ENCODE measurements at regions not wholly inside any gene's neighbourhood (a gene's known extent, or its start where the extent isn't known, plus 50 kb on each side); places are given as distances from the start of the nearest gene placed in this dataset.

DNA sequence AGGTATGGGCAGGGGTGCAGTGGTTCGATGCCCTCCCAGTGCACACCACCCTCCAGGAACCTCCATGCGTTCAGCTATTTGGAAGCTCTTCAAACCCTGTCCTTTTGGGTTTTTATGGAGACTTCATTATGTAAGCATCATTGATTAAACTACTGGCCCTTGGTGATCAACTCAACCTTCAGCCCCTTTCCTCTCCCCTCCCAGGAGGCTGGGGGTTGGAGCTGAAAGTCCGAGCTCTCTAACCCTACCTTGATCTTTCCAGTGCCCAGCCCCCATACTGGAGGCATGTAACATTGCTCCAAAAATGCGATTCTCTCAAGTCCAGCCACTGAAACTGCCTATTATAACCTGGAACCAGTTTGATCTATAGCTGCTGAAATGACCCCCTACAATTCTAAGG is 188.1 kb downstream of the IPO8 start:
- DNase-seq (ENCODE audit: low spot score), result no peak

DNA sequence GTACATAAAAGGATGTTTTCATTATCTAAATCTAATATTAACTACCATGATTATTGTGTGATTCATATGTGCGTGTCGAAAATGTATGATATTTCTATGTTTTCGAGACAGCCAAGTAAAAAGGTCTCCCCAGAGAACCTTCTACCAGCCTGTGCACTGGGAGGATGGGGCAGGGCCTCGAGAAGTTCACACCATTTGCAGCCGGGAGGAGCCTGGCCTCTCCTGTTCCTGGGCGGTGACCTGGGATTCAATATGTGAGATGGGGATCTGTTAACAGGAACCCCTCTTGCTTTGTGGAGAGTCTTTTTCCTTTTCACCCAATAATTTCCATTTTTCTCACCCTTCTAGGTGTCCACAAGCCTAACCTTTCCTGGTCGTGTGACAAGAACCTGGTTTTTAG is 189.3 kb downstream of the IPO8 start:
- DNase-seq (ENCODE audit: low spot score), result no peak

DNA sequence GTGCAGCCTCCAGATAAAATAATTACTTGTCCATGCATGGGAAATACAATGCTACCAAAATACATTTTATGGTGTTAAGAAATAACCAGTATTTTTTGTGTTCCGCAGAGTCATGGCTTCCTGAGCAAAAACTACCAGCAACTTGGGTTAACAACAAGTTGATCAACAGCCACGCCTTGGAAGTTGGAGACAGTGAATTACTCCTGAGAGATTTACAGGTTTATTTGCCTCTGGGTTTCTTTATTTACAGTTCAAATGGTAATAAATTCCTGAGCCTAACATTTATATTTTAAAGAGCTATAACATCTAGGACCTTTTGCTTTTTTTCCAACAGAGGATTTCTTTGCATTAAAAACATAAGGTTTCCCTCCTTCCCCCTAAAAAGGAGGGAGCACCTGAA is 194.0 kb downstream of the IPO8 start:
- DNase-seq (ENCODE audit: low spot score), result no peak

DNA sequence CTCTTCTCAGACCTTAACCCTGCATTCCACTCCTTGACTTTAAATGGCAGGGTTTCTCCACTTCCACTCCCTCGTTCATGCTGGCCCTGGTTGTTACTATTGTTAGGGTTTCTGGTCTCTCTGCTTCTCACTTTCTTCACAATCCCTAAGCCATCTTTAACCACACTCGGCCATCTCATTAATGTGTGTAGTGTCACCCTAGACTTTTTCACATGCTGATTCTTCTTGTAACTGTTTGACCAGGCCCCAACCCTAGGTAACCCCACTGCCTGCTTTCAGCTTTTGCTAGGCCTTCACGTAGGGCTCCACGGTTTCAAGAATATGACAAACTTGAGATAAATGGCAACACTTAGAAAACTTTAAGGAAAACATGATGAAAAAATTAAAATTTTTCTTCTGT is 195.1 kb downstream of the IPO8 start:
- DNase-seq (ENCODE audit: low spot score), result no peak

DNA sequence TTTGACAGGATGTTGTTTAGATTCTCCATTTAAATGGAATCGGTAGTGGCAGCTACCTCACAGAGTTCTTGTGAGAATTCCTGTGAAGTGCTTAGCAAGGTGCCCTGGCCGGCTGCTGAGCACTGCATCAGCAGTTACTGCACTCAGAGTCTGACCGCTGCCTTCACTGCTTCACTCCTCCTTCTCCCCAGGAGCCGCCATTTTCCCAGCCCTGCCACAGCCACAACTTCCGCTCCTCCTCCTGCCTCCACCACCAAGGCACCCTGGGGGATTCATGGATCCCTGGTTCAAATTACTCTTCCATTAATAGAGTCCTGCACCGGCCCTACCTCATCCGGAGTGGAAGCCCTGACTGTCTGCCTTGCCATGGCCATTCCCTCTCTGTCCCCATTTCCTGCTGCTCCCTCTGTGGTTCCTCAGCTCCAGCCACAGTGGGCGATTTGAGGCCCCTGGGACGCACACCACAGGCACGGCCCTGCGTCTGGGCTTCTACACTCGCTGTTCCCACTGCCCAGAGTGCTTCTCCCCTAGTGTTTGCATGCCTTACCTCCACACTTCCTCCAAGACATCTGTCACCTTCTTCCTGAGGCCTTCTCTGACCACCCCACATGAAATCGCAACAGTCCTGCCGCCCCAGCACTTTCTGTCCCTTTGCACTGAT is 210.3 kb downstream of the IPO8 start:
- no peak for DNase-seq (ENCODE audit: low spot score)

DNA sequence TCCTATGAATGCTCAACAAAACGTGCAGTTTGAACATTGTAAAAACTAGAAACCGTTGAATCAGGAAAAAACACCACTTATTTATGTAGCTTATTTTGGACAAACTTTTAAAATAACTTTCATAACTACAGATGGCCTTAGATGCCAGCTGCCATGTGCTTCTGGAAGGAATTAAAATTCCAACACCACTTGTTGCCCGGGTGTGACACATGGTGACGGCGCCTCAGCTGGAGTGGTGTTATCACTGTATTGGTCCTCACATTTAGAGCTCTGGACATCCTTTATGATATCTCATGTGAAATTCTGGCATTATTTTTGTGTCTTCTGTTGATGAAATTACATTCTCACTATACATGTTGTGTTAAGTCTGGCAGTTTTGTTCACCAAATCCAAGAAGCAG is 211.0 kb downstream of the IPO8 start:
- no peak for DNase-seq (ENCODE audit: low spot score)

DNA sequence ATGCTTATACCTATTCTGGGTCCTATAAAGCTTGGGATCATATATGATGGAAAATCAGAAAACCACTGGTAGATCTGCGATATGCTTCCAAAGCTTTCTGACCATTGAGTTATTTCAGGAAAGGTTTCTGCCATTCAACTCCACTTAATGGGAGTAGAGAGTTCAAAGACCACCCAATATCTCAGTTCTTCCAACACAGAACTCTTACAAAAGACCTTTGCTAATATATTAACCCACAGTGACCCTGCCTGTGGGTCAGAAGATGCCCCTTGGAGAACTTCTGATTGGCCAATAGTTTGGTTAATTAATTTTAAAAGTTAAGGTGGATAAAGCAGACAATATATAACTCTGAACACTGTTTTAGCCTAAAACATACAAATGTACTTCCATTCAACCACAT is 213.0 kb downstream of the IPO8 start:
- no peak for DNase-seq (ENCODE audit: low spot score)

DNA sequence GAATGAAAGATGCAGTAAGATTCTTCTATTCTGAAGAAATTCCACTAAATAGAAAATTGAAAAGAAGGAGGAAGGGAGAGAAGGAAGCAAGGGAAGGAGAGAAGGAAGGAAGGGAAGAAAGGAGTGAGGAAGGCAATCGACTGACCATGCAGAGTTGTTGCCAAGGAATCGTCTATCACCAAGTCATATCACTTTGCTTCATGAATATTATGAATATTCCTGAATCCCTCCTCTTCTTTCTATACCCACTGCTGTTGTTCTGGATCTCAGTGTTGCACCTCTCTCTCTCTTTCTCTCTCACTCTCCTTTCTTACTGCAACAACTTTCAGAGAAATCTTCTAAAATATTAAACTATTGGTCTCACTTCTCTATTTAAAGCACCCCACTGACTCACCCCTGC is 222.4 kb downstream of the IPO8 start:
- DNase-seq (ENCODE audit: low spot score), result no peak

DNA sequence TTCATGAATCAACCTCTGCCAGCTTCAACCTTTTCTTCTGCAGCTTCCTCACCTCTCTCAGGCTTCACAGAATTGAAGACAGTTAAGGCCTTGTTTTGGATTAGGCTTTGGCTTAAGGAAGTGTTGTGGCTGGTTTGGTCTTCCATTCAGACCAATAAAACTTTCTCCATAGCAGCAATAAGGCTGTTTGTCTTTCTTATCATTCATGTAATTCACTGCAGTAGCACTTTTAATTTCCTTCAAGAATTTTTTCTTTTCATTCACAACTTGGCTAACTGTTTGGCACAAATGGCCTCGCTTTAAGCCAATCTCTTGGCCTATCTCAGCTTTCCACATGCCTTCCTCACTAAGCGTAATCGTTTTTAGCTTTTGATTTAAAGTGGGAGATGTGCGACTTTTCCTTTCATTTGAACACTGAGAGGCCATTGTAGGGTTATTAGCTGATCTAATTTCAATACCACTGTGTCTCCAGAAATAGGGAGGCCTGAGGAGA is 229.5 kb downstream of the IPO8 start:
- no peak for DNase-seq (ENCODE audit: low spot score)

DNA sequence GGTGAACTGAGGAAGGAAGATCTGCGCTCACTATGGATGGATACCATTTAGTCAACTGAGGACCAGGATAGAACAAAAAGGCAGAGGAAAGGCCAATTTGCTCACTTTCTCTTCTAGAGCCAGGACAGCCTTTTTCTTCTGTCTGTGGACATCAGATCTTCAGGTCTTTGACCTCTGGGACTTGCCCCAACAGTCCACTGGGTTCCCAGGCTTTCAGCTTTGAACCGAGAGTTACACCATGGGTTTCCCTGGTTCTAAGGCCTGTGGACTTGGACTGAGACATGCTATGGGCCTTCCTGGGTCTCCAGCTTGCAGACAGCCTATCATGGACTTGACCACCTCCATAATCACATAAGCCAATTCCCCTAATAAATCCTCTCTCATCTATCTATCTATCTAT is 232.0 kb downstream of the IPO8 start:
- no peak for DNase-seq (ENCODE audit: low spot score)

DNA sequence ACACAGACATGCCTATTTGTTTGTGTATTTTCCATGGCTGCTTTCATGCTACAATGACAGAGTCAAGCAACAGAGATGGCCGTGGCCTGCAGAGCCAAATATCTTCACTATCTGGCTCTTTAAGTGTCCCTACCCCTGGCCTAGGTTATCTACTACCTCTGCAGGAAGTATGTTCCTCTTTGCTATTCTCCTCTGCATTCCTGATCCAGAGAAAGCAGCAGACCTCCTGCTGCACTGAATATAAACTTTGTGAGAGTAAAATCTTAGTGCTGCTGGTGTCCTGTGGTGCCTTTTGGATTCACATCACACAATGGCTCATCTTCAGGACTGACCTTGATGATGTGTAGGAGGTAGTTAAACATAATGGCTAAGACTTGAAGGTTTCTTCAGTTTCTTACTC is 233.4 kb downstream of the IPO8 start:
- no peak for DNase-seq (ENCODE audit: low spot score)

DNA sequence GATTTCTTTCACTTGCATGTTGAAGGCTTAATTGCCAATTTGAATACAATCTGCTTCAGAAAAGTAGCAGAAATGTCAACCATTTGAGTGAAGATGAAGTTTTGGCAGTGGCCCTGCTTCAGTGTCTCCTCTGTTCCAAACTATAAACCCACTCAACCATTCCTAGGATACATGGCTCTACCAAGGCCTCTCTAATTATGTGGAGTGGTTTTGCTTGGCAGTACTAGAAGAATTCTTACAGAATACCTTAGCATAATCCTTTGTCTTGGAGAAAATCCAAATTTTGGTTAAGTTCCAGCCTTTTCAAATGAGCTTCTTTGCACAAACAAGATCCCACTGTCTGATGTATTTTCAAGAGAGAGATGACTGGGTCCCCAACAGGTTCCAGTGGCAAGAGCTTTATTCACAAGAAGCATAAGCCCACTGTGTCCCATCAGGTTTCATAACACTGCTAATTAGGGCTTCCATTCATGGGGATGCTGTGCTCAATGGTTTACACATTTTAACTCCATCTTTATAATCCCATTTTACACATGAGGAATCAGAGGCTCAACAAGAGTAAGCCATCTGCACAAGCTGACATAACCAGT is 234.5 kb downstream of the IPO8 start:
- DNase-seq (ENCODE audit: low spot score), result no peak

DNA sequence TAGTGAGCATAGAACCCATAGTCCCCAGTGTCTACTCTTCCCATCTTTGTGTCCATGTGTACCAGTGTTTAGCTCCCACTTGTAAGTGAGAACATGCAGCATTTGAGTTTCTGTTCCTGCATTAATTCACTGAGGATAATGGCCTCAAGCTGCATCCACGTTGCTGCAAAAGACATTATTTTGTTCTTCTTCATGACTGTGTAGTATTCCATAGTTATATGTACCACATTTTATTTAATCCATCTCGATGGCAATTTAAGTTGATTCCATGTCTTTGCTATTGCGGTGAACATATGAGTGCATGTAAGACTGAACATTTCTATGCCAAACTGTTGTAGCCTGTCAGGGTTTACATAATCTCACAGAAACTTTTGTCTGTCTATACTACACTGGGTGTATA is 237.2 kb downstream of the IPO8 start:
- DNase-seq (ENCODE audit: low spot score), result no peak

DNA sequence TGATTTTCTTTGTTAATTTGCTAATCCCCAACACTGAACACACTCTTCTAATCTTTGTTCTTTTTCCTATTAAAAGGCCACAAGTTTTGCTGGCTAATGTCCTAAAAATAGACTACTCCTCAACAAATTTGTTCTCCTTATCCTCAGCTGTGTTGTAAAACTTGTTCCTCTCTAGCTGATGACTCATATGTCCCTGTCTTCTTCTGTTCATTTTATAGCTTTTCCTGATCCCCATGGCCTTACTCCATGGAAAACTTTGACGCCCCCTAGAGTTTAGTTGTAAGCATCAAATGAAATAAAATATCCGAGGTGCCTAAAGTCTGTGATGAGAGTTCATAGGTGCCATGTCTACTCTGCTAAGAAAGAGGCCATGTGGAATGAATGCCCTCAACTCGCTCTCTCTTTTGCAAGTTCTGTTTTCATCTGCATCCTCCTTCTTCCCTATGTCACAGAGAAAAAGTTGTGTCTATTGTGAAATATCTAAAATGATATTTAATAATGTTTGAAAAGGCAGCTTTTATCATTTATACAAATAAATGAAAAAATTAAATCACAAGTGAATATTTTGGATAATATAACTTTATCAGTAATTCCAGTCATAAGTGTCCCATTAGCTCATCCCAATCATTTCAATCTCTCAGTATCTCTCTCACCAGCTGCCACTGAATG is 237.9 kb downstream of the IPO8 start:
- peak; percentile 29 for DNase-seq (ENCODE audit: low spot score)

DNA sequence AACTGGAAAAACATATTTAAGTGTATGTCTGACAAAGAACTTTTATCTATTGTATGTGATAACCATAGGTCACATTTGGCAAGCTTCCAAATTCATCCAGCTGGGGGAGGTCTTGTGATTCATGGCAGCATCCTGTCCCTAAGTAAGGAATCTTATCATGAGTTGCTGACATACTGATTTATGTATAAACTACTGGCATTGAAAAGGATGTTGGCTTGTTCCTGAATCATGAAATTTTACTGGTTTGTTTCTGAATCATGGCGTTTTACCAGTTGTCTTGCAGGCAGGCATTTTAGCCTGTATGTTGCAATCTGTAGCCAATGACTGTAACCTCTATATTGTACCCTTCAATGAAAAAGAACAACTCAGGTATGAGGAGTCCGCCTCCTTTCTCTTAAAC is 244.8 kb downstream of the IPO8 start:
- DNase-seq (ENCODE audit: low spot score), result peak; percentile 1

DNA sequence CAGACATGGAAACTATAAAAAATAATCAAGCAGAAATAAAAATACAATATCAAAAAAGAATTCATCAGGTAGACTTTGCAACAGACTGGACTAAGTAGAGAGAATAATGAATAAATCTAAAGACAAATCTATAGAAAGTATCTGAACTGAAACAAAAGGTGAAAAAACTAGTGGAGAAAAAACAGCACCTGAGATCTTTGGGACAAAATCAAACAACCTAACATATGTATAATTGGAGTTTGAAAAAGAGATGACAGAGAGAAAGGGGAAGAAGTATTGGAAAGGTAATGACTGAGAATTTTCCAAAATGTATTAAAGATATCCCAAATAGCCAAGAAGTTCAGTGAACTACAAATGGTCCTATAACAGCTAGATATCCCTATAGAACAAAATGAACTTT is 245.4 kb downstream of the IPO8 start:
- DNase-seq (ENCODE audit: low spot score), result no peak

DNA sequence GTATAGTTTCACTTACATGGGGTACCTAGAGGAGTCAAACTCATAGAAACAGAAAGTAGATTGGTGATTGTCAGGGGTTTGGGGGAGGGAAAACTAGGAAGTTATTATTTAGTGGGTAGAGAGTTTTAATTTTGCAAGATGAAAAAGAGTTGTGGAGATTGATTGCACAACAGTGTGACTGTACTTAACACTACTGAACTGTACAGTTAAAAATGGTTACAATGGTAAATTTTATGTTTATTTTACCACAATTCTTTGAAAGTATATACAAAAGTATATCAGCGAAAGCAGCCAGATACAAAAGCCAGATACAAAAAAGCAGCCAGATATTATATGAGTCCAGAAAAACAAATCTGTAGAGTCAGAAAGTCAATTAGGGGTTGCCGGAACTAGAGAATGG is 247.6 kb downstream of the IPO8 start:
- no peak for DNase-seq (ENCODE audit: low spot score)

DNA sequence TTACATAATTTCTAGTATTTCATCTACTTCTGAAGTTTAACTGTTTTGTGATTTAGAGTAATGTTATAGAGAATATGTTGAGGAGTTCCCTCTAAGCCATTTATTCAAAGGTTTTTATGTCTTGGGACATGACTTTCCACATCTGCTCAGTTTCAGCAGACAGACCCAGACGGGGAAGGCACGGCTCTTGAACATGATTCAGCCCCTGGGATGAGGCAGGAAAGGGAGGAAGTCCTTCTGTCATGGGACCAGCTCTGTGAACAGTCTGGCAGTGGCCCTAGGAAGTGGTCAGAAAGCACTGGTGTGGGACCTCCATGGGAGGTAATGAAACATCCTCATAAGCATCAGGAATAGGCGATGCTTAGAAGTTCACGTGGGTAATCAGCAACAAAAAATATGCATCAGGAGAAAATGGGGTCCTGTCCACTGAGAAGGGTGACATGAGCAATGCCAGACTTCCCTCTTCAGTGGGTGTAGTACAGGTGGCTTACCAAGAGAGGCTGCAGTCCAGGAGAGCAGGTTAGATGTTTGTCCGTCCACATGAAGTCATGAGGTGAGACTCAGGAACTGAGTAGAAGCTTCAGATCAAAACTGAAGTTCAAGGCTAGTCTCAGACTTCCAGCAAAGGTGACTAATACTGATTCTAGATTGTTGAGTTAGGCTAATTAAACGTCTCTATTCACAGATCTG is 248.5 kb downstream of the IPO8 start:
- peak; percentile 6 for DNase-seq (ENCODE audit: low spot score)

DNA sequence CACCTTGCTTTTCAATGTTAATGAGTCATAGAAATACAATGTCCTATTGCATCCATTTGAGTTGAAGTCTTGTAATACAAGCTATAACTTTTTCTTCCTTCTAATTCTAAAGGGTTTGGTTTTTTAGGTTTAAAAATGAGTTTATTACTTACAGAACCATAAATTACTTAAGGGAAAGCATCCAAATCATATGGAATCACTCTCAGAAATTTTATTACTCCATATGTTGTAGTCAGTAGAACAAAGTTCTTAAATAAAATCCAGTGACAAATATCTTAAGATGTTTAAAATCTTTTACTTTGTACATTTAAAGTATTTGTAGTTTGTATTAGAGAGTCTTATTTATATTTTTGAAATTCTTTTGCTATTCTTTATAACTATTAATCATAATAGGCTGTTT is 253.2 kb downstream of the IPO8 start:
- DNase-seq (ENCODE audit: low spot score), result no peak

DNA sequence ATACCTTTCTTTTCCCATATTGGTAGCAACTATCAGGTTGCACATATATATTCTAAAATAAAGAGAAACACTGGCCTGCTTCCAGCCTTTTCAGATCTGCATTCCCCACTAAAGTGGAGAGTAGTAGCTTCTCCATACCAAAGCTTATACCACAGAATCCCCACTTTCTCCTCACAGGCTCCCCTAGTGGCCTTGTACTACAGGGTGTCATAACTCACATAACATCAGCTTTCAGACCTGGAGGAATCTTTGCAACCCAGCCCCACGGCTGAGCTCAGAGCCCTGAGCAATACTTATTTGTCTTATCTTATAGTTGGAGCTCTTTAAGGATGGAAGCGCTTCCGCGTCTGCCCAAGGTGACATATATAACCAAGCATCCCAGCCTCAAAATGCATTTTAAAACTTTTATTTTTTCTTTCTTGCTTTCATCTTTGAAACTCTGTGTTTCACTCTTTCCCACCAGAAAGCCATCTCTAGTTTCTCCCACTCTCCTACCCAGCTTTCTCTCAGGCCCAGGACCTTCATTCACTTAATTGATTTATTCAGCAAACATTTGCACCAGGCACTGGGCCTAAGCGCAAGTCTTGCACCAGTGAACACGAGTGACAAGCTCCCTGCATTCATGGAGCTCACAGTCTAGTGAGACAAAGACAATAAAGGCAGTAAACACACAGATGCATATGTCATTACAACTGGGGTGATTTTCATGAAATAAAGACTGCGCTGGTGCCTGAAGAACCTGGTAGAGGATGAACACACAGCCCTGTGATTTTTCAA is 254.7 kb downstream of the IPO8 start:
- no peak for DNase-seq (ENCODE audit: low spot score)

DNA sequence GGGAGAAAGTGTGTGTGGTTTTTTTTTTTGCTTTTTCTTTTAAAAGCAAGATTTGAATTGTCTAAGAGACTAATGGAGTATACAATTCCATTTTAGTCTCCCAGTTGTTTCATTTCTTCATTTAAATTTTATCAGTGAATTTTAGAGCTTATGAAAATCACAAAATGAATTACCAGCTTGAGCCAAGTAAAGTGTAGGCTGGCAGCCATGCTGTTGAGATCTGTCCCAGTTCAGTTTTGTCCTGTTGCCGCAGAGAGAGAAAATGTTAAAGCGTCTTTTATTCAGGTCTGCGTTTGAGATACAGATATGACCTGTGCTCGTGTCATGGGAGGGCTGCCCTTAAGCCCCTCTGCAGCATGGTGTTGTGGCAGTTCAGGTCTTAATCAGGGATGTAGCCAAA is 256.5 kb downstream of the IPO8 start:
- DNase-seq (ENCODE audit: low spot score), result no peak

DNA sequence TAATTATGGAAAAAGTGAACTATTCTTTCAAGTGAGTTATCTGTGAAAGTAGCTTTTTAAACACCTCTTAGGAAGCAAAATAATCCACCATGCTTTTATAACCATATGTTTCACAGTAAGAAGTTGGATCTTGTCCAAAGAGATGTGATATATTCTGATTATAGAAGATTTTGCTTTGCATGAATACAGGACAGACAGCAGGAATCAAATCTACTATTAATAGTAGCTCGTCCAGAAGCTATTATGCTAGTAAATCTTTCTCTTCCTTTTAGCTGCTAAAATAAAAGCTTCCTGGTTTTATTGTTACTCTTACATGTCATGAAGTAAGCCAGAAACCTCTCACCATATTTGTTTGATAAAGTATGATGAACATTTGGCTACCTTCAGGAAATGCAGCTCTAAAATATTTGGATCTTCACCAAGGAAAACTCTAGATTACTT is 257.0 kb downstream of the IPO8 start:
- DNase-seq (ENCODE audit: low spot score), result no peak

Measured in kidney tubule cell (primary cell).